MCF 10A (cell line): ENCODE measurements at regions not wholly inside any gene's neighbourhood (a gene's known extent, or its start where the extent isn't known, plus 50 kb on each side); places are given as distances from the start of the nearest gene placed in this dataset.

ENCODE experiments used
- BruUV-seq: library from RNA; stranded (reverse); fragments of 400-500 nt; replicated peaks from 2 replicates; lab custom pipeline; 2021; lab: Mats Ljungman, UMichigan
- CTCF ChIA-PET: fragments of 300-600 bp; sonication (Branson Sonifier 250); formaldehyde crosslinking; extraction: SDS; loops from one replicate; lab custom pipeline; 2021; ENCODE audit warnings: antibody characterized with exemption, inconsistent platforms; lab: Yijun Ruan, JAX
- POLR2A ChIA-PET: fragments of 300-600, 350-650 bp; sonication (Branson Sonifier 250); formaldehyde crosslinking; extraction: SDS; loops from one replicate; lab custom pipeline; 2020; ENCODE audit warnings: antibody characterized with exemption, inconsistent platforms; lab: Yijun Ruan, JAX
- DNase-seq: peaks from one replicate; pipeline ENCODE4 v3.0.0-alpha.2; 2018; ENCODE audit not compliant: unreplicated experiment
- H3K27ac Mint-ChIP-seq: one replicate; pipeline ENCODE4 v1.8.0; 2022; ENCODE audit warnings: mild to moderate bottlenecking, low read depth, mixed read lengths; ENCODE audit not compliant: unreplicated experiment
- H3K27me3 Mint-ChIP-seq: one replicate; pipeline ENCODE4 v1.8.0; 2022; ENCODE audit warnings: mixed read lengths; ENCODE audit not compliant: insufficient read depth, unreplicated experiment
- H3K36me3 Mint-ChIP-seq: one replicate; pipeline ENCODE4 v1.8.0; 2022; ENCODE audit warnings: mild to moderate bottlenecking, moderate library complexity, mixed read lengths; ENCODE audit not compliant: insufficient read depth, unreplicated experiment
- H3K4me1 Mint-ChIP-seq: one replicate; pipeline ENCODE4 v1.8.0; 2022; ENCODE audit warnings: mixed read lengths; ENCODE audit not compliant: insufficient read depth, unreplicated experiment
- H3K4me3 Mint-ChIP-seq: one replicate; pipeline ENCODE4 v1.8.0; 2022; ENCODE audit warnings: mild to moderate bottlenecking, moderate library complexity, mixed read lengths; ENCODE audit not compliant: unreplicated experiment
- H3K9me3 Mint-ChIP-seq: one replicate; pipeline ENCODE4 v1.8.0; 2022; ENCODE audit warnings: mixed read lengths; ENCODE audit not compliant: unreplicated experiment
- intact Hi-C: fragments of 100-400 bp; cut with micrococcal nuclease; formaldehyde crosslinking; loops from 2 replicates; pipeline ENCODE4 v1.14.1; 2022
- TF ChIP-seq, protein P1 (sequence below): fragments of 200-600 bp; IDR thresholded peaks from one replicate; pipeline ENCODE4 v1.8.0; 2022; ENCODE audit warnings: antibody characterized with exemption, mild to moderate bottlenecking; ENCODE audit not compliant: unreplicated experiment

DNA sequence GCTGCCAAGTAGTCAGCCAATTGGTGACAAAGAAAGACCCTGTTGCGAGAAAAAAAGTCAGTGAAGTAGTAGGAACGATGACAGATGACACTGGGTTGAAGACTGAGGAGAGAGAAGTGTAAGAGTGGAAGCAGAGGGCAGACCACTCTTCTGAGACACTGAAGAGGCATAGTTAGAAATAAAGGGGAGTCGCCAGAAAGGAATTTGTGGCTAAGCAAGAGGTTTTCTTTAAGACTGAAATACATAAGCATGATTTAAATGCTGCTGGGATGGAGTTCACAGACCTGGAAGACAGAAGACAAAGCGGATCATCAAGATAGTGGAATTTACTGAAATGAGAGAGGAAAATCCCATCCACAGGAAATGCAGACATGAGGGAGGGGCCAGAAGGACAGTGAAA lies 56.2 kb upstream of the USPL1 start:
- BruUV-seq: no TSS peak
- intact Hi-C loops: no loop called here
- ChIA-PET POLR2A (no interaction called here), CTCF (interaction anchor here (0.7 kb wide), 1 partner anchor 16 kb away, joined by 3 read pairs; no protein-coding TSS in a partner anchor)
- no peaks in the 10 kb centered on the region for H3K36me3 Mint-ChIP-seq
- H3K27ac Mint-ChIP-seq: no peak overlapping the region
- no peaks in the 10 kb centered on the region for H3K9me3 Mint-ChIP-seq
- H3K4me1 Mint-ChIP-seq: no peaks in the 10 kb centered on the region
- no peaks in the 10 kb centered on the region for H3K27me3 Mint-ChIP-seq
- DNase-seq: no peak
- H3K4me3 Mint-ChIP-seq: no peak overlapping the region
- TF ChIP-seq, protein P1, sequence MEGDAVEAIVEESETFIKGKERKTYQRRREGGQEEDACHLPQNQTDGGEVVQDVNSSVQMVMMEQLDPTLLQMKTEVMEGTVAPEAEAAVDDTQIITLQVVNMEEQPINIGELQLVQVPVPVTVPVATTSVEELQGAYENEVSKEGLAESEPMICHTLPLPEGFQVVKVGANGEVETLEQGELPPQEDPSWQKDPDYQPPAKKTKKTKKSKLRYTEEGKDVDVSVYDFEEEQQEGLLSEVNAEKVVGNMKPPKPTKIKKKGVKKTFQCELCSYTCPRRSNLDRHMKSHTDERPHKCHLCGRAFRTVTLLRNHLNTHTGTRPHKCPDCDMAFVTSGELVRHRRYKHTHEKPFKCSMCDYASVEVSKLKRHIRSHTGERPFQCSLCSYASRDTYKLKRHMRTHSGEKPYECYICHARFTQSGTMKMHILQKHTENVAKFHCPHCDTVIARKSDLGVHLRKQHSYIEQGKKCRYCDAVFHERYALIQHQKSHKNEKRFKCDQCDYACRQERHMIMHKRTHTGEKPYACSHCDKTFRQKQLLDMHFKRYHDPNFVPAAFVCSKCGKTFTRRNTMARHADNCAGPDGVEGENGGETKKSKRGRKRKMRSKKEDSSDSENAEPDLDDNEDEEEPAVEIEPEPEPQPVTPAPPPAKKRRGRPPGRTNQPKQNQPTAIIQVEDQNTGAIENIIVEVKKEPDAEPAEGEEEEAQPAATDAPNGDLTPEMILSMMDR: no peak

DNA sequence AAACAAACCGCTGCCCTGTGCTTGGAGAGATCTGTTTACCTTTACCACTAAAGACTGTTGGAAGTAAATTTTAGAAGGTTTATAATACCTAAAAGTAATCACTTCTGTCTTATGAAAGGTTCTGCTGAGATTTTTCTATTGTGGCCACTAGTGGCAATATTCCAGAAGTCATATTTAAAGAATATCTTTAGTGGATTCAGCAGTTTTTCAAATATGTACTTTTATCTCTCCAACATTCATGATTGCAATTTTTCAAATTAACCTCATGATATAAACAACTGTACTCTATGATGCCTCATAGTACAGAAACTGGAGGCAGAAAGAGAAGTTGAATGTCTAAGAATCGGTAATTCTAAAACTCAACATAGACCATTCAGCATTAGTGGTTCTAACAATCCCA lies 53.2 kb upstream of the USPL1 start:
- no peak for DNase-seq
- no peak overlapping the region for H3K27ac Mint-ChIP-seq
- no peaks in the 10 kb centered on the region for H3K36me3 Mint-ChIP-seq
- ChIA-PET CTCF (interaction anchor here (0.6 to 1.4 kb wide), 2 partner anchors 418 to 433 kb away, joined by 3 read pairs; no protein-coding TSS in a partner anchor), POLR2A (no interaction called here)
- no TSS peak for BruUV-seq
- TF ChIP-seq, protein P1: no peak
- H3K4me1 Mint-ChIP-seq: peaks cover 2% of the 10 kb centered on the region
- intact Hi-C loops: no loop called here
- H3K27me3 Mint-ChIP-seq: no peaks in the 10 kb centered on the region
- no peak overlapping the region for H3K4me3 Mint-ChIP-seq
- no peaks in the 10 kb centered on the region for H3K9me3 Mint-ChIP-seq

GRCh38 chr13:30565658-30566057 lies 52.1 kb upstream of the USPL1 start:
- H3K9me3 Mint-ChIP-seq: no peaks in the 10 kb centered on the region
- DNase-seq: no peak
- H3K27me3 Mint-ChIP-seq: no peaks in the 10 kb centered on the region
- CTCF ChIA-PET: interaction anchor here (1.4 kb wide), 1 partner anchor 434 kb away, joined by 3 read pairs; no protein-coding TSS in a partner anchor
- intact Hi-C loops: no loop called here
- TF ChIP-seq, protein P1: no peak
- H3K27ac Mint-ChIP-seq: no peak overlapping the region
- H3K4me1 Mint-ChIP-seq: peaks cover 14% of the 10 kb centered on the region
- no peak overlapping the region for H3K4me3 Mint-ChIP-seq
- BruUV-seq: no TSS peak
- POLR2A ChIA-PET: no interaction called here
- H3K36me3 Mint-ChIP-seq: no peaks in the 10 kb centered on the region

DNA sequence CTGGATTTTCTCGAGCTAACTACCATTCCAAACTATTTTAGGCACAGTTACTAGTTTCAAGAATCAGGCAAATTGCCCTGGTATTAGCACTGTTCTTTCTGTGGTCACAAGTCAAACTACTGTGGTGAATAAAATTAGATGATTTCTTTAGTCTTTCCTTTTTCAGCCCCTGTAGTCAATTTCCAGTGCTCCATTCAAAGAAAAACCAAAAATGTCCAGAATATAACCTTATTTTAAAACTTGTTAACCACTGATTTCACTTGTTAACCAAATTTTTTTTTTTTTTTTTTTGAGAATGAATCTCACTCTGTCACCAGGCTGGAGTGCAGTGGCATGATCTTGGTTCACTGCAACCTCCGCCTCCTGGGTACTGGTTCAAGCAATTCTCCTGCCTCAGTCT lies 50.6 kb upstream of the USPL1 start:
- CTCF ChIA-PET: interaction anchor here (1.1 kb wide), 1 partner anchor 15 kb away, joined by 3 read pairs; no protein-coding TSS in a partner anchor
- DNase-seq: no peak
- H3K27ac Mint-ChIP-seq: no peak overlapping the region
- H3K4me1 Mint-ChIP-seq: peaks cover 18% of the 10 kb centered on the region
- H3K36me3 Mint-ChIP-seq: no peaks in the 10 kb centered on the region
- POLR2A ChIA-PET: interaction anchor here (0.6 to 0.7 kb wide), 2 partner anchors 398 to 415 kb away, joined by 3 to 4 read pairs; no protein-coding TSS in a partner anchor
- BruUV-seq: no TSS peak
- no peak overlapping the region for H3K4me3 Mint-ChIP-seq
- H3K9me3 Mint-ChIP-seq: no peaks in the 10 kb centered on the region
- intact Hi-C loops: no loop called here
- TF ChIP-seq, protein P1: no peak
- H3K27me3 Mint-ChIP-seq: no peaks in the 10 kb centered on the region
